ENCODE measurements at regions not wholly inside any gene's neighbourhood (a gene's known extent, or its start where the extent isn't known, plus 50 kb on each side); places are given as distances from the start of the nearest gene placed in this dataset.

GRCh38 chr18:11497585-11497984 lies 111.8 kb upstream of the SLC35G4 start:
- no peak overlapping the region for H3K4me2 ChIP-seq (ENCODE audit: low read length)
- H3K4me1 ChIP-seq (ENCODE audit: insufficient read depth, low read length, severe bottlenecking), result no peaks in the 10 kb centered on the region
- no peak overlapping the region for H3K4me3 ChIP-seq (ENCODE audit: low read depth, low read length, poor library complexity, severe bottlenecking)
- H3K27me3 ChIP-seq (ENCODE audit: insufficient read depth, low read length), result no peaks in the 10 kb centered on the region
- TF ChIP-seq EZH2 (IDR thresholded peaks at IDR 0.05; ENCODE audit: borderline replicate concordance, low read length) (no peak), CTCF (IDR thresholded peaks at IDR 0.05; ENCODE audit: low read length) (no peak)
- no peaks in the 10 kb centered on the region for H4K20me1 ChIP-seq (ENCODE audit: insufficient read depth, low read length)
- H3K79me2 ChIP-seq (ENCODE audit: insufficient read depth, low read length), result no peaks in the 10 kb centered on the region
- H3F3A ChIP-seq (ENCODE audit: insufficient read depth, low read length), result no peaks in the 10 kb centered on the region
- no peak overlapping the region for H3K27ac ChIP-seq (ENCODE audit: low read depth, low read length, poor library complexity, severe bottlenecking)
- H3K9ac ChIP-seq (ENCODE audit: low read length), result no peak overlapping the region
- H3K36me3 ChIP-seq (ENCODE audit: insufficient read depth, low read length), result no peaks in the 10 kb centered on the region
- no peak overlapping the region for H2AFZ ChIP-seq (ENCODE audit: low read length)
- H3K9me2 ChIP-seq (ENCODE audit: low read depth, low read length), result no peaks in the 10 kb centered on the region
- H3K9me3 ChIP-seq (ENCODE audit: low read length), result no peaks in the 10 kb centered on the region

- H3K4me2 ChIP-seq (ENCODE audit: low read length), result no peak overlapping the region
- H3K27ac ChIP-seq (ENCODE audit: low read depth, low read length, poor library complexity, severe bottlenecking), result no peak overlapping the region
- no peaks in the 10 kb centered on the region for H3K27me3 ChIP-seq (ENCODE audit: insufficient read depth, low read length)
- no peak overlapping the region for H3K9ac ChIP-seq (ENCODE audit: low read length)
- no peaks in the 10 kb centered on the region for H3K9me2 ChIP-seq (ENCODE audit: low read depth, low read length)
- H2AFZ ChIP-seq (ENCODE audit: low read length), result no peak overlapping the region
- no peaks in the 10 kb centered on the region for H3K9me3 ChIP-seq (ENCODE audit: low read length)
- no peaks in the 10 kb centered on the region for H3K36me3 ChIP-seq (ENCODE audit: insufficient read depth, low read length)
- no peaks in the 10 kb centered on the region for H3K4me1 ChIP-seq (ENCODE audit: insufficient read depth, low read length, severe bottlenecking)
- H3K4me3 ChIP-seq (ENCODE audit: low read depth, low read length, poor library complexity, severe bottlenecking), result no peak overlapping the region
- H3K79me2 ChIP-seq (ENCODE audit: insufficient read depth, low read length), result no peaks in the 10 kb centered on the region
- no peaks in the 10 kb centered on the region for H4K20me1 ChIP-seq (ENCODE audit: insufficient read depth, low read length)
- H3F3A ChIP-seq (ENCODE audit: insufficient read depth, low read length), result no peaks in the 10 kb centered on the region
- TF ChIP-seq CTCF (IDR thresholded peaks at IDR 0.05; ENCODE audit: low read length), result no peak
- no peak for TF ChIP-seq EZH2 (IDR thresholded peaks at IDR 0.05; ENCODE audit: borderline replicate concordance, low read length)
Measured at GRCh38 chr18:11496526-11497172, 112.7 kb upstream of the SLC35G4 start.

- Histone ChIP-seq H3F3A (ENCODE audit: insufficient read depth, low read length) (no peaks in the 10 kb centered on the region), H3K27me3 (ENCODE audit: insufficient read depth, low read length) (no peaks in the 10 kb centered on the region), H3K9ac (ENCODE audit: low read length) (no peak overlapping the region), H3K79me2 (ENCODE audit: insufficient read depth, low read length) (no peaks in the 10 kb centered on the region), H3K4me3 (ENCODE audit: low read depth, low read length, poor library complexity, severe bottlenecking) (no peak overlapping the region), H2AFZ (ENCODE audit: low read length) (no peak overlapping the region), H3K9me3 (ENCODE audit: low read length) (no peaks in the 10 kb centered on the region), H3K27ac (ENCODE audit: low read depth, low read length, poor library complexity, severe bottlenecking) (no peak overlapping the region), H4K20me1 (ENCODE audit: insufficient read depth, low read length) (no peaks in the 10 kb centered on the region), H3K9me2 (ENCODE audit: low read depth, low read length) (no peaks in the 10 kb centered on the region), H3K36me3 (ENCODE audit: insufficient read depth, low read length) (no peaks in the 10 kb centered on the region), H3K4me2 (ENCODE audit: low read length) (no peak overlapping the region), H3K4me1 (ENCODE audit: insufficient read depth, low read length, severe bottlenecking) (no peaks in the 10 kb centered on the region)
- TF ChIP-seq EZH2 (IDR thresholded peaks at IDR 0.05; ENCODE audit: borderline replicate concordance, low read length) (no peak), CTCF (IDR thresholded peaks at IDR 0.05; ENCODE audit: low read length) (no peak)
Measured at GRCh38 chr18:11495441-11495840, 114.0 kb upstream of the SLC35G4 start.
